ENCODE measurements at regions not wholly inside any gene's neighbourhood (a gene's known extent, or its start where the extent isn't known, plus 50 kb on each side); places are given as distances from the start of the nearest gene placed in this dataset.
A peak's percentile ranks its signal among the peaks of the same experiment; 100 is the strongest.

- no peak overlapping the region for H3K4me3 ChIP-seq (ENCODE audit: low read depth in 1 of 2, low read length in 2 of 2)
- H3K9me3 ChIP-seq (ENCODE audit: control insufficient read depth in 1 of 2, low read length in 2 of 2), result no peaks in the 10 kb centered on the region
- H3K27me3 ChIP-seq (ENCODE audit: low read depth, low read length), result no peaks in the 10 kb centered on the region
- no peaks in the 10 kb centered on the region for H3K36me3 ChIP-seq (ENCODE audit: control insufficient read depth in 1 of 2, insufficient read depth in 2 of 2, low read length in 2 of 2)
- H3K27ac ChIP-seq (ENCODE audit: low read length), result peak overlapping the region; percentile 1
- H3K4me1 ChIP-seq (ENCODE audit: control insufficient read depth in 1 of 2, insufficient read depth in 2 of 2, low read length in 2 of 2), result peaks cover 0 to 4% of the 10 kb centered on the region in 2 donors
Measured at GRCh38 chr9:91163444-91163772, 198.3 kb downstream of the AUH start.

- H3K36me3 ChIP-seq (ENCODE audit: control insufficient read depth in 1 of 2, insufficient read depth in 2 of 2, low read length in 2 of 2), result no peaks in the 10 kb centered on the region
- no peaks in the 10 kb centered on the region for H3K9me3 ChIP-seq (ENCODE audit: control insufficient read depth in 1 of 2, low read length in 2 of 2)
- peak overlapping the region; percentile 4 for H3K27ac ChIP-seq (ENCODE audit: low read length)
- no peaks in the 10 kb centered on the region for H3K27me3 ChIP-seq (ENCODE audit: low read depth, low read length)
- peaks cover 0 to 4% of the 10 kb centered on the region in 2 donors for H3K4me1 ChIP-seq (ENCODE audit: control insufficient read depth in 1 of 2, insufficient read depth in 2 of 2, low read length in 2 of 2)
- no peak overlapping the region for H3K4me3 ChIP-seq (ENCODE audit: low read depth in 1 of 2, low read length in 2 of 2)
Measured at GRCh38 chr9:91163773-91164471, 197.8 kb downstream of the AUH start.
